ENCODE measurements at regions not wholly inside any gene's neighbourhood (a gene's known extent, or its start where the extent isn't known, plus 50 kb on each side); places are given as distances from the start of the nearest gene placed in this dataset.
A peak's percentile ranks its signal among the peaks of the same experiment; 100 is the strongest.

GRCh38 chr1:17952506-17952905 is 155.1 kb upstream of the IGSF21 start:
- Histone ChIP-seq H3K27ac (replicated peaks; ENCODE audit: low read length) (no peak overlapping the region), H3K4me1 (ENCODE audit: control insufficient read depth in 2 of 2, insufficient read depth in 1 of 2, low read depth in 1 of 2, low read length in 2 of 2) (peaks cover 0 to 17% of the 10 kb centered on the region in 2 donors), H3K4me3 (ENCODE audit: low read length in 2 of 2) (no peak overlapping the region)

GRCh38 chr1:17953921-17954320 is 153.7 kb upstream of the IGSF21 start:
- no peak for DNase-seq (ENCODE audit: low spot score)
- H2AFZ ChIP-seq (ENCODE audit: low read length) = no peak overlapping the region
- no peak overlapping the region for H4K91ac ChIP-seq (ENCODE audit: low read depth, low read length, poor library complexity)
- H3K4me3 ChIP-seq (ENCODE audit: low read length in 2 of 2) = no peak overlapping the region
- no peaks in the 10 kb centered on the region for H3K9me3 ChIP-seq (replicated peaks in 1 of 2; ENCODE audit: control insufficient read depth in 2 of 2, insufficient read depth in 1 of 2, low read depth in 1 of 2, low read length in 2 of 2)
- H3K18ac ChIP-seq (ENCODE audit: low read length) = no peak overlapping the region
- no peaks in the 10 kb centered on the region for H3K36me3 ChIP-seq (replicated peaks in 1 of 2; ENCODE audit: control insufficient read depth in 2 of 2, insufficient read depth in 2 of 2, low read length in 2 of 2)
- WGBS, 2 donors (ENCODE audit: extremely low coverage in 2 of 2, insufficient read length in 2 of 2, insufficient replicate concordance in 1 of 2) = no CpG with 5 or more reads among the region's 4 CpGs
- no peak overlapping the region for H3K4ac ChIP-seq (ENCODE audit: low read length)
- H3K79me1 ChIP-seq (ENCODE audit: low read depth, low read length) = no peaks in the 10 kb centered on the region
- H2AK5ac ChIP-seq (ENCODE audit: low read depth, low read length) = no peak overlapping the region
- H3K27me3 ChIP-seq (ENCODE audit: control insufficient read depth in 3 of 3, insufficient read depth in 3 of 3, low read depth in 1 of 3, low read length in 3 of 3) = peaks cover 0 to 5% (median 0%) of the 10 kb centered on the region in 3 experiments
- no peak overlapping the region for H3K4me2 ChIP-seq (ENCODE audit: insufficient read depth, low read length, poor library complexity, severe bottlenecking)
- H3K23ac ChIP-seq (ENCODE audit: low read depth, low read length, poor library complexity) = no peak overlapping the region
- H2BK5ac ChIP-seq (ENCODE audit: low read length) = no peak overlapping the region
- no peak overlapping the region for H3K14ac ChIP-seq (ENCODE audit: low read length)
- H2BK12ac ChIP-seq (ENCODE audit: low read length) = no peak overlapping the region
- no peak overlapping the region for H4K8ac ChIP-seq (ENCODE audit: low read depth, low read length)
- H3K9ac ChIP-seq (ENCODE audit: low read depth, low read length, poor library complexity) = no peak overlapping the region
- no peak overlapping the region for H2BK120ac ChIP-seq (ENCODE audit: low read depth, low read length)
- no peak overlapping the region for H3K27ac ChIP-seq (replicated peaks; ENCODE audit: low read length)
- no peak overlapping the region for H2BK15ac ChIP-seq (ENCODE audit: low read length)
- H3K4me1 ChIP-seq (ENCODE audit: control insufficient read depth in 2 of 2, insufficient read depth in 1 of 2, low read depth in 1 of 2, low read length in 2 of 2) = peaks cover 0 to 16% of the 10 kb centered on the region in 2 donors

More at GRCh38 chr1:17952506-17952905, 155.1 kb upstream of the IGSF21 start:
- Histone ChIP-seq H4K91ac (ENCODE audit: low read depth, low read length, poor library complexity) (no peak overlapping the region), H3K27me3 (ENCODE audit: control insufficient read depth in 3 of 3, insufficient read depth in 3 of 3, low read depth in 1 of 3, low read length in 3 of 3) (peaks cover 0 to 5% (median 0%) of the 10 kb centered on the region in 3 experiments), H3K79me1 (ENCODE audit: low read depth, low read length) (no peaks in the 10 kb centered on the region), H3K18ac (ENCODE audit: low read length) (no peak overlapping the region), H2BK15ac (ENCODE audit: low read length) (no peak overlapping the region), H3K14ac (ENCODE audit: low read length) (no peak overlapping the region), H2BK120ac (ENCODE audit: low read depth, low read length) (no peak overlapping the region), H2AK5ac (ENCODE audit: low read depth, low read length) (peak overlapping the region; percentile 26), H2AFZ (ENCODE audit: low read length) (no peak overlapping the region), H3K4ac (ENCODE audit: low read length) (no peak overlapping the region), H3K9ac (ENCODE audit: low read depth, low read length, poor library complexity) (no peak overlapping the region), H4K8ac (ENCODE audit: low read depth, low read length) (no peak overlapping the region), H3K4me2 (ENCODE audit: insufficient read depth, low read length, poor library complexity, severe bottlenecking) (no peak overlapping the region), H3K23ac (ENCODE audit: low read depth, low read length, poor library complexity) (peak overlapping the region; percentile 40), H3K36me3 (replicated peaks in 1 of 2; ENCODE audit: control insufficient read depth in 2 of 2, insufficient read depth in 2 of 2, low read length in 2 of 2) (no peaks in the 10 kb centered on the region), H2BK5ac (ENCODE audit: low read length) (no peak overlapping the region), H3K9me3 (replicated peaks in 1 of 2; ENCODE audit: control insufficient read depth in 2 of 2, insufficient read depth in 1 of 2, low read depth in 1 of 2, low read length in 2 of 2) (no peaks in the 10 kb centered on the region), H2BK12ac (ENCODE audit: low read length) (no peak overlapping the region)
- DNase-seq (ENCODE audit: low spot score) = no peak
- WGBS, 2 donors (ENCODE audit: extremely low coverage in 2 of 2, insufficient read length in 2 of 2, insufficient replicate concordance in 1 of 2) = no CpG with 5 or more reads among the region's 10 CpGs

- no peak overlapping the region for H3K27ac ChIP-seq (replicated peaks; ENCODE audit: low read length)
- no peaks in the 10 kb centered on the region for H3K9me3 ChIP-seq (replicated peaks in 1 of 2; ENCODE audit: control insufficient read depth in 2 of 2, insufficient read depth in 1 of 2, low read depth in 1 of 2, low read length in 2 of 2)
- DNase-seq (ENCODE audit: low spot score) = no peak
- H3K18ac ChIP-seq (ENCODE audit: low read length) = peak overlapping the region; percentile 72
- no peaks in the 10 kb centered on the region for H3K36me3 ChIP-seq (replicated peaks in 1 of 2; ENCODE audit: control insufficient read depth in 2 of 2, insufficient read depth in 2 of 2, low read length in 2 of 2)
- no peak overlapping the region for H3K4ac ChIP-seq (ENCODE audit: low read length)
- peaks cover 0 to 5% (median 0%) of the 10 kb centered on the region in 3 experiments for H3K27me3 ChIP-seq (ENCODE audit: control insufficient read depth in 3 of 3, insufficient read depth in 3 of 3, low read depth in 1 of 3, low read length in 3 of 3)
- no CpG with 5 or more reads among the region's 8 CpGs for WGBS, 2 donors (ENCODE audit: extremely low coverage in 2 of 2, insufficient read length in 2 of 2, insufficient replicate concordance in 1 of 2)
- H2AK5ac ChIP-seq (ENCODE audit: low read depth, low read length) = peak overlapping the region; percentile 64
- no peak overlapping the region for H3K9ac ChIP-seq (ENCODE audit: low read depth, low read length, poor library complexity)
- no peaks in the 10 kb centered on the region for H3K79me1 ChIP-seq (ENCODE audit: low read depth, low read length)
- H3K4me3 ChIP-seq (ENCODE audit: low read length in 2 of 2) = no peak overlapping the region
- no peak overlapping the region for H4K8ac ChIP-seq (ENCODE audit: low read depth, low read length)
- H3K23ac ChIP-seq (ENCODE audit: low read depth, low read length, poor library complexity) = no peak overlapping the region
- H2BK12ac ChIP-seq (ENCODE audit: low read length) = peak overlapping the region; percentile 95
- peaks cover 0 to 12% of the 10 kb centered on the region in 2 donors for H3K4me1 ChIP-seq (ENCODE audit: control insufficient read depth in 2 of 2, insufficient read depth in 1 of 2, low read depth in 1 of 2, low read length in 2 of 2)
- peak overlapping the region; percentile 60 for H2BK15ac ChIP-seq (ENCODE audit: low read length)
- H2AFZ ChIP-seq (ENCODE audit: low read length) = no peak overlapping the region
- H3K14ac ChIP-seq (ENCODE audit: low read length) = no peak overlapping the region
- no peak overlapping the region for H3K4me2 ChIP-seq (ENCODE audit: insufficient read depth, low read length, poor library complexity, severe bottlenecking)
- peak overlapping the region; percentile 31 for H2BK5ac ChIP-seq (ENCODE audit: low read length)
- no peak overlapping the region for H4K91ac ChIP-seq (ENCODE audit: low read depth, low read length, poor library complexity)
- H2BK120ac ChIP-seq (ENCODE audit: low read depth, low read length) = no peak overlapping the region
These were observed 152.0 kb upstream of the IGSF21 start for GRCh38 chr1:17955302-17956285.

- Histone ChIP-seq H3K9ac (ENCODE audit: low read depth, low read length, poor library complexity) (no peak overlapping the region), H2BK120ac (ENCODE audit: low read depth, low read length) (no peak overlapping the region), H3K14ac (ENCODE audit: low read length) (no peak overlapping the region), H3K4me3 (ENCODE audit: low read length in 2 of 2) (no peak overlapping the region), H3K36me3 (replicated peaks in 1 of 2; ENCODE audit: control insufficient read depth in 2 of 2, insufficient read depth in 2 of 2, low read length in 2 of 2) (no peaks in the 10 kb centered on the region), H3K79me1 (ENCODE audit: low read depth, low read length) (no peaks in the 10 kb centered on the region), H2BK12ac (ENCODE audit: low read length) (no peak overlapping the region), H3K4ac (ENCODE audit: low read length) (no peak overlapping the region), H3K9me3 (replicated peaks in 1 of 2; ENCODE audit: control insufficient read depth in 2 of 2, insufficient read depth in 1 of 2, low read depth in 1 of 2, low read length in 2 of 2) (no peaks in the 10 kb centered on the region), H3K4me1 (ENCODE audit: control insufficient read depth in 2 of 2, insufficient read depth in 1 of 2, low read depth in 1 of 2, low read length in 2 of 2) (peaks cover 0 to 12% of the 10 kb centered on the region in 2 donors), H2BK5ac (ENCODE audit: low read length) (no peak overlapping the region), H3K4me2 (ENCODE audit: insufficient read depth, low read length, poor library complexity, severe bottlenecking) (no peak overlapping the region), H2AK5ac (ENCODE audit: low read depth, low read length) (no peak overlapping the region), H3K18ac (ENCODE audit: low read length) (no peak overlapping the region), H4K8ac (ENCODE audit: low read depth, low read length) (no peak overlapping the region), H2AFZ (ENCODE audit: low read length) (no peak overlapping the region), H3K27ac (replicated peaks; ENCODE audit: low read length) (no peak overlapping the region), H2BK15ac (ENCODE audit: low read length) (no peak overlapping the region), H3K27me3 (ENCODE audit: control insufficient read depth in 3 of 3, insufficient read depth in 3 of 3, low read depth in 1 of 3, low read length in 3 of 3) (peaks cover 0 to 5% (median 0%) of the 10 kb centered on the region in 3 experiments), H3K23ac (ENCODE audit: low read depth, low read length, poor library complexity) (no peak overlapping the region), H4K91ac (ENCODE audit: low read depth, low read length, poor library complexity) (no peak overlapping the region)
- no CpG with 5 or more reads among the region's 10 CpGs for WGBS, 2 donors (ENCODE audit: extremely low coverage in 2 of 2, insufficient read length in 2 of 2, insufficient replicate concordance in 1 of 2)
- DNase-seq (ENCODE audit: low spot score) = no peak
These were observed 149.9 kb upstream of the IGSF21 start for GRCh38 chr1:17957588-17958267.
